BE2C (cell line): ENCODE measurements at regions not wholly inside any gene's neighbourhood (a gene's known extent, or its start where the extent isn't known, plus 50 kb on each side); places are given as distances from the start of the nearest gene placed in this dataset.

ENCODE experiments used
- DNase-seq: peaks from one replicate; pipeline ENCODE4 v3.0.0-alpha.2; 2020
- H3K27me3 ChIP-seq: fragments of 250-450 bp; sonication (Bioruptor Pico); 2 replicates; pipeline ENCODE4 v1.5.1; 2020; ENCODE audit warnings: mild to moderate bottlenecking
- H3K36me3 ChIP-seq: fragments of 250-450 bp; sonication (Bioruptor Pico); 2 replicates; pipeline ENCODE4 v1.5.1; 2020; ENCODE audit warnings: mild to moderate bottlenecking
- H3K4me1 ChIP-seq: fragments of 250-450 bp; sonication (Bioruptor Pico); 2 replicates; pipeline ENCODE4 v1.5.1; 2020
- H3K4me3 ChIP-seq: 2 replicates; pipeline ENCODE4 v1.5.1; 2011; ENCODE audit warnings: low read depth, low read length
- H3K9me3 ChIP-seq: fragments of 250-450 bp; sonication (Bioruptor Pico); 2 replicates; pipeline ENCODE4 v1.5.1; 2020
- CTCF ChIP-seq: IDR thresholded peaks from 2 replicates; pipeline ENCODE4 v1.5.1; 2012; ENCODE audit warnings: mild to moderate bottlenecking, low read depth, low read length

- Histone ChIP-seq H3K9me3 (no peaks in the 10 kb centered on the region), H3K36me3 (no peaks in the 10 kb centered on the region), H3K4me3 (no peak overlapping the region), H3K27me3 (no peaks in the 10 kb centered on the region), H3K4me1 (no peaks in the 10 kb centered on the region)
- TF ChIP-seq CTCF: no peak
- no peak for DNase-seq
Measured at GRCh38 chr13:105543742-105544141, 991.7 kb downstream of the EFNB2 start.

- Histone ChIP-seq H3K4me1 (no peaks in the 10 kb centered on the region), H3K27me3 (no peaks in the 10 kb centered on the region), H3K4me3 (no peak overlapping the region), H3K36me3 (no peaks in the 10 kb centered on the region), H3K9me3 (no peaks in the 10 kb centered on the region)
- DNase-seq: no peak
- TF ChIP-seq CTCF: no peak
Measured at GRCh38 chr13:105541565-105541964, 993.9 kb downstream of the EFNB2 start.

- H3K4me1 ChIP-seq: no peaks in the 10 kb centered on the region
- no peak for DNase-seq
- H3K36me3 ChIP-seq: no peaks in the 10 kb centered on the region
- TF ChIP-seq CTCF: no peak
- no peak overlapping the region for H3K4me3 ChIP-seq
- H3K27me3 ChIP-seq: no peaks in the 10 kb centered on the region
- H3K9me3 ChIP-seq: no peaks in the 10 kb centered on the region
Measured at GRCh38 chr13:105538346-105538745, 997.1 kb downstream of the EFNB2 start.

- DNase-seq: no peak
- Histone ChIP-seq H3K4me1 (no peaks in the 10 kb centered on the region), H3K27me3 (no peaks in the 10 kb centered on the region), H3K9me3 (no peaks in the 10 kb centered on the region), H3K36me3 (no peaks in the 10 kb centered on the region), H3K4me3 (no peak overlapping the region)
- TF ChIP-seq CTCF: no peak
Measured at GRCh38 chr13:105537113-105537512, 998.3 kb downstream of the EFNB2 start.

- no peak for TF ChIP-seq CTCF
- Histone ChIP-seq H3K27me3 (no peaks in the 10 kb centered on the region), H3K36me3 (no peaks in the 10 kb centered on the region), H3K9me3 (no peaks in the 10 kb centered on the region), H3K4me1 (no peaks in the 10 kb centered on the region), H3K4me3 (no peak overlapping the region)
- no peak for DNase-seq
Measured at GRCh38 chr13:105530468-105530867, 1005.0 kb downstream of the EFNB2 start.

- Histone ChIP-seq H3K4me1 (no peaks in the 10 kb centered on the region), H3K27me3 (no peaks in the 10 kb centered on the region), H3K9me3 (no peaks in the 10 kb centered on the region), H3K36me3 (no peaks in the 10 kb centered on the region), H3K4me3 (no peak overlapping the region)
- DNase-seq: no peak
- no peak for TF ChIP-seq CTCF
Measured at GRCh38 chr13:105527127-105527526, 1008.3 kb downstream of the EFNB2 start.
